ENCODE measurements at regions not wholly inside any gene's neighbourhood (a gene's known extent, or its start where the extent isn't known, plus 50 kb on each side); places are given as distances from the start of the nearest gene placed in this dataset.

- Histone ChIP-seq H3K4me1 (ENCODE audit: control insufficient read depth, insufficient read depth, low read length) (no peaks in the 10 kb centered on the region), H3K4me3 (ENCODE audit: low read depth in 2 of 2, low read length in 2 of 2) (no peak overlapping the region), H3K36me3 (ENCODE audit: control insufficient read depth, insufficient read depth, low read length) (no peaks in the 10 kb centered on the region), H3K27ac (ENCODE audit: low read length) (no peak overlapping the region), H3K27me3 (ENCODE audit: control insufficient read depth, insufficient read depth, low read length) (no peaks in the 10 kb centered on the region), H3K9me3 (ENCODE audit: control insufficient read depth, insufficient read depth, low read depth, low read length) (no peaks in the 10 kb centered on the region)
- BruUV-seq (replicated peaks), result no TSS peak
- no peak for DNase-seq (ENCODE audit: low read depth, low spot score)
- CTCF ChIA-PET, result no interaction called here
- intact Hi-C loops (cut with micrococcal nuclease; ENCODE audit: unreplicated experiment), result no loop called here
- POLR2A ChIA-PET, result no interaction called here
- no peak for ATAC-seq
- in situ Hi-C loops (cut with HindIII; ENCODE audit: low pct_unique_long_range_greater_than_20kb, low sequenced_read_pairs), result no loop called here
- TF ChIP-seq, protein P1, sequence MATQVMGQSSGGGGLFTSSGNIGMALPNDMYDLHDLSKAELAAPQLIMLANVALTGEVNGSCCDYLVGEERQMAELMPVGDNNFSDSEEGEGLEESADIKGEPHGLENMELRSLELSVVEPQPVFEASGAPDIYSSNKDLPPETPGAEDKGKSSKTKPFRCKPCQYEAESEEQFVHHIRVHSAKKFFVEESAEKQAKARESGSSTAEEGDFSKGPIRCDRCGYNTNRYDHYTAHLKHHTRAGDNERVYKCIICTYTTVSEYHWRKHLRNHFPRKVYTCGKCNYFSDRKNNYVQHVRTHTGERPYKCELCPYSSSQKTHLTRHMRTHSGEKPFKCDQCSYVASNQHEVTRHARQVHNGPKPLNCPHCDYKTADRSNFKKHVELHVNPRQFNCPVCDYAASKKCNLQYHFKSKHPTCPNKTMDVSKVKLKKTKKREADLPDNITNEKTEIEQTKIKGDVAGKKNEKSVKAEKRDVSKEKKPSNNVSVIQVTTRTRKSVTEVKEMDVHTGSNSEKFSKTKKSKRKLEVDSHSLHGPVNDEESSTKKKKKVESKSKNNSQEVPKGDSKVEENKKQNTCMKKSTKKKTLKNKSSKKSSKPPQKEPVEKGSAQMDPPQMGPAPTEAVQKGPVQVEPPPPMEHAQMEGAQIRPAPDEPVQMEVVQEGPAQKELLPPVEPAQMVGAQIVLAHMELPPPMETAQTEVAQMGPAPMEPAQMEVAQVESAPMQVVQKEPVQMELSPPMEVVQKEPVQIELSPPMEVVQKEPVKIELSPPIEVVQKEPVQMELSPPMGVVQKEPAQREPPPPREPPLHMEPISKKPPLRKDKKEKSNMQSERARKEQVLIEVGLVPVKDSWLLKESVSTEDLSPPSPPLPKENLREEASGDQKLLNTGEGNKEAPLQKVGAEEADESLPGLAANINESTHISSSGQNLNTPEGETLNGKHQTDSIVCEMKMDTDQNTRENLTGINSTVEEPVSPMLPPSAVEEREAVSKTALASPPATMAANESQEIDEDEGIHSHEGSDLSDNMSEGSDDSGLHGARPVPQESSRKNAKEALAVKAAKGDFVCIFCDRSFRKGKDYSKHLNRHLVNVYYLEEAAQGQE (IDR thresholded peaks at IDR 0.05; ENCODE audit: insufficient read depth in 1 of 2, low read depth in 2 of 2, low read length in 1 of 2), result no peak
- no peak for TF ChIP-seq SIN3A (IDR thresholded peaks at IDR 0.05; ENCODE audit: borderline replicate concordance, insufficient read depth, low read depth, low read length)
- TF ChIP-seq TCF7L2 (IDR thresholded peaks at IDR 0.05; ENCODE audit: low read depth, low read length), result no peak
- no peak for TF ChIP-seq POLR2AphosphoS5 (IDR thresholded peaks at IDR 0.05; ENCODE audit: low read depth, low read length)
- TF ChIP-seq, protein P2, sequence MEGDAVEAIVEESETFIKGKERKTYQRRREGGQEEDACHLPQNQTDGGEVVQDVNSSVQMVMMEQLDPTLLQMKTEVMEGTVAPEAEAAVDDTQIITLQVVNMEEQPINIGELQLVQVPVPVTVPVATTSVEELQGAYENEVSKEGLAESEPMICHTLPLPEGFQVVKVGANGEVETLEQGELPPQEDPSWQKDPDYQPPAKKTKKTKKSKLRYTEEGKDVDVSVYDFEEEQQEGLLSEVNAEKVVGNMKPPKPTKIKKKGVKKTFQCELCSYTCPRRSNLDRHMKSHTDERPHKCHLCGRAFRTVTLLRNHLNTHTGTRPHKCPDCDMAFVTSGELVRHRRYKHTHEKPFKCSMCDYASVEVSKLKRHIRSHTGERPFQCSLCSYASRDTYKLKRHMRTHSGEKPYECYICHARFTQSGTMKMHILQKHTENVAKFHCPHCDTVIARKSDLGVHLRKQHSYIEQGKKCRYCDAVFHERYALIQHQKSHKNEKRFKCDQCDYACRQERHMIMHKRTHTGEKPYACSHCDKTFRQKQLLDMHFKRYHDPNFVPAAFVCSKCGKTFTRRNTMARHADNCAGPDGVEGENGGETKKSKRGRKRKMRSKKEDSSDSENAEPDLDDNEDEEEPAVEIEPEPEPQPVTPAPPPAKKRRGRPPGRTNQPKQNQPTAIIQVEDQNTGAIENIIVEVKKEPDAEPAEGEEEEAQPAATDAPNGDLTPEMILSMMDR (IDR thresholded peaks at IDR 0.05), result no peak
These were observed 570.9 kb downstream of the HTR7 start for GRCh38 chr10:90286941-90287340.

GRCh38 chr10:90288391-90288933 lies 569.4 kb downstream of the HTR7 start:
- BruUV-seq (replicated peaks), result no TSS peak
- DNase-seq (ENCODE audit: low read depth, low spot score), result peak; percentile 43
- no peak for ATAC-seq
- POLR2A ChIA-PET, result no interaction called here
- H3K36me3 ChIP-seq (ENCODE audit: control insufficient read depth, insufficient read depth, low read length), result no peaks in the 10 kb centered on the region
- no peak overlapping the region for H3K4me3 ChIP-seq (ENCODE audit: low read depth in 2 of 2, low read length in 2 of 2)
- in situ Hi-C loops (cut with HindIII; ENCODE audit: low pct_unique_long_range_greater_than_20kb, low sequenced_read_pairs) (no loop called here), intact Hi-C loops (cut with micrococcal nuclease; ENCODE audit: unreplicated experiment) (no loop called here)
- no peaks in the 10 kb centered on the region for H3K9me3 ChIP-seq (ENCODE audit: control insufficient read depth, insufficient read depth, low read depth, low read length)
- TF ChIP-seq, protein P1 (IDR thresholded peaks at IDR 0.05; ENCODE audit: insufficient read depth in 1 of 2, low read depth in 2 of 2, low read length in 1 of 2), result no peak
- TF ChIP-seq, protein P2 (IDR thresholded peaks at IDR 0.05), result peak; percentile 38
- no peak overlapping the region for H3K27ac ChIP-seq (ENCODE audit: low read length)
- CTCF ChIA-PET, result no interaction called here
- no peaks in the 10 kb centered on the region for H3K27me3 ChIP-seq (ENCODE audit: control insufficient read depth, insufficient read depth, low read length)
- no peaks in the 10 kb centered on the region for H3K4me1 ChIP-seq (ENCODE audit: control insufficient read depth, insufficient read depth, low read length)

Data from Panc1 (cell line).